MCF 10A (cell line): ENCODE measurements at regions not wholly inside any gene's neighbourhood (a gene's known extent, or its start where the extent isn't known, plus 50 kb on each side); places are given as distances from the start of the nearest gene placed in this dataset.

Experiments
- BruUV-seq: library from RNA; stranded (reverse); fragments of 400-500 nt; replicated peaks from 2 replicates; lab custom pipeline; 2021; lab: Mats Ljungman, UMichigan
- CTCF ChIA-PET: fragments of 300-600 bp; sonication (Branson Sonifier 250); formaldehyde crosslinking; extraction: SDS; loops from one replicate; lab custom pipeline; 2021; ENCODE audit warnings: antibody characterized with exemption, inconsistent platforms; lab: Yijun Ruan, JAX
- POLR2A ChIA-PET: fragments of 300-600, 350-650 bp; sonication (Branson Sonifier 250); formaldehyde crosslinking; extraction: SDS; loops from one replicate; lab custom pipeline; 2020; ENCODE audit warnings: antibody characterized with exemption, inconsistent platforms; lab: Yijun Ruan, JAX
- DNase-seq: peaks from one replicate; pipeline ENCODE4 v3.0.0-alpha.2; 2018; ENCODE audit not compliant: unreplicated experiment
- H3K27ac Mint-ChIP-seq: one replicate; pipeline ENCODE4 v1.8.0; 2022; ENCODE audit warnings: mild to moderate bottlenecking, low read depth, mixed read lengths; ENCODE audit not compliant: unreplicated experiment
- H3K27me3 Mint-ChIP-seq: one replicate; pipeline ENCODE4 v1.8.0; 2022; ENCODE audit warnings: mixed read lengths; ENCODE audit not compliant: insufficient read depth, unreplicated experiment
- H3K36me3 Mint-ChIP-seq: one replicate; pipeline ENCODE4 v1.8.0; 2022; ENCODE audit warnings: mild to moderate bottlenecking, moderate library complexity, mixed read lengths; ENCODE audit not compliant: insufficient read depth, unreplicated experiment
- H3K4me1 Mint-ChIP-seq: one replicate; pipeline ENCODE4 v1.8.0; 2022; ENCODE audit warnings: mixed read lengths; ENCODE audit not compliant: insufficient read depth, unreplicated experiment
- H3K4me3 Mint-ChIP-seq: one replicate; pipeline ENCODE4 v1.8.0; 2022; ENCODE audit warnings: mild to moderate bottlenecking, moderate library complexity, mixed read lengths; ENCODE audit not compliant: unreplicated experiment
- H3K9me3 Mint-ChIP-seq: one replicate; pipeline ENCODE4 v1.8.0; 2022; ENCODE audit warnings: mixed read lengths; ENCODE audit not compliant: unreplicated experiment
- intact Hi-C: fragments of 100-400 bp; cut with micrococcal nuclease; formaldehyde crosslinking; loops from 2 replicates; pipeline ENCODE4 v1.14.1; 2022
- TF ChIP-seq, protein P1 (sequence below): fragments of 200-600 bp; IDR thresholded peaks from one replicate; pipeline ENCODE4 v1.8.0; 2022; ENCODE audit warnings: antibody characterized with exemption, mild to moderate bottlenecking; ENCODE audit not compliant: unreplicated experiment

DNA sequence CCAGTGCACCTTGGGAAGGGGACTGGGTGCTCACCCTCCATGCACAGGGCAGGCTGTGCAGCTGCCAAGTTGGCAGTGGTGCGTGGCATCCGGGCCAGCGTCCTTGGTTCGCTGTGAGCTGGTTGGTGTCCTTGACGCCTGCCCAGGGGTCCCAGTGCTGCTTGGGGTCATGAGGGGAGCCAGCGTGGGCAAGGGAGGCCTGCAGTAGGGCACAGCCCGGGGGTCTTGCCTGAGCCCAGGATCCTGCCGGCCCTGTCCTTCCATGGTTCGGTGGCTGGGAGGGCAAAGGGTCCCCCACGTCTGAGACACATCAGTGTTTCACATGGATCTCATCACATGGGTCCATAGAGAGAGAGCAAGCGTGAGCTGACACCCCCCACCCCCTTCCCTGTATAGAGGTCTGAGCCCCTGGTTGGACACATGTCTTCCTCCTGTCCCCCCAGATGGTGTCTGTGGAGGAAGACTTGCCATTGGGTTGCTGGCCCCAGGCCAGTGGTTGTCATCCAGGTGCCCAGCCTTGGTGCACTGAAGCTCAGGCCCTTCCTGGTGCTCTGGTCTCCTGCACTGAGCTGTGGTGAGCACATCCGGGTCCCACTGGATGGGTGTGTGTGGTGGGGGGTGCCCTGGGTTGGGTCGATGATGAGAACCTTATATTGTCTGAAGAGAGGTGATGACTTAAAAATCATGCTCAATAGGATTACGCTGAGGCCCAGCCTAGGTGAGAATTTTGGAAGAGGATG lies 232.3 kb downstream of the SNRPN start:
- no peaks in the 10 kb centered on the region for H3K27me3 Mint-ChIP-seq
- POLR2A ChIA-PET = no interaction called here
- intact Hi-C loops = no loop called here
- no peak for DNase-seq
- no peaks in the 10 kb centered on the region for H3K9me3 Mint-ChIP-seq
- TF ChIP-seq, protein P1, sequence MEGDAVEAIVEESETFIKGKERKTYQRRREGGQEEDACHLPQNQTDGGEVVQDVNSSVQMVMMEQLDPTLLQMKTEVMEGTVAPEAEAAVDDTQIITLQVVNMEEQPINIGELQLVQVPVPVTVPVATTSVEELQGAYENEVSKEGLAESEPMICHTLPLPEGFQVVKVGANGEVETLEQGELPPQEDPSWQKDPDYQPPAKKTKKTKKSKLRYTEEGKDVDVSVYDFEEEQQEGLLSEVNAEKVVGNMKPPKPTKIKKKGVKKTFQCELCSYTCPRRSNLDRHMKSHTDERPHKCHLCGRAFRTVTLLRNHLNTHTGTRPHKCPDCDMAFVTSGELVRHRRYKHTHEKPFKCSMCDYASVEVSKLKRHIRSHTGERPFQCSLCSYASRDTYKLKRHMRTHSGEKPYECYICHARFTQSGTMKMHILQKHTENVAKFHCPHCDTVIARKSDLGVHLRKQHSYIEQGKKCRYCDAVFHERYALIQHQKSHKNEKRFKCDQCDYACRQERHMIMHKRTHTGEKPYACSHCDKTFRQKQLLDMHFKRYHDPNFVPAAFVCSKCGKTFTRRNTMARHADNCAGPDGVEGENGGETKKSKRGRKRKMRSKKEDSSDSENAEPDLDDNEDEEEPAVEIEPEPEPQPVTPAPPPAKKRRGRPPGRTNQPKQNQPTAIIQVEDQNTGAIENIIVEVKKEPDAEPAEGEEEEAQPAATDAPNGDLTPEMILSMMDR = no peak
- no TSS peak for BruUV-seq
- H3K4me3 Mint-ChIP-seq = no peak overlapping the region
- CTCF ChIA-PET = interaction anchor here (0.6 to 0.9 kb wide), 2 partner anchors 12 to 141 kb away, joined by 3 read pairs; no protein-coding TSS in a partner anchor
- H3K36me3 Mint-ChIP-seq = peaks cover 5% of the 10 kb centered on the region
- H3K4me1 Mint-ChIP-seq = no peaks in the 10 kb centered on the region
- no peak overlapping the region for H3K27ac Mint-ChIP-seq

DNA sequence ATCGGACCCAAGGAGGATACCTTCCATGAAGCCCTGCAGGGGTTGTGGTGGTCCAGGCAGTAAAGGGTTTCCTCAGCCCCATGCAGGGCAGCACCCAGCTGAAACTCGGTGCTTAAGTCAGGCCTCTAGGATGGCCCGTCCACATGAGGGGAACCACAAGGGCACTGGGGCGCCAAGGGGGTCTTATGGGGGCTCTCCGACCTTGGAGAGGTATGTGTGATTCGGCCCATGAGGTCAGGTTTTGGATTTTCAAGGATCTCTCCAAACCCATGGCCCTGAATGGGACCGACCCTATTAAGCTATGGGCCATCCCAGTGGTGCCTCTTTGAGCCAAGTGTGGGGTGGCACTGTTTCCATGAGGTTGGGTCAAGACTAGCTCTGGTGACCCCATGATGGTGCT lies 233.3 kb downstream of the SNRPN start:
- TF ChIP-seq, protein P1 = no peak
- ChIA-PET POLR2A (no interaction called here), CTCF (interaction anchor here (0.9 kb wide), 1 partner anchor 142 kb away, joined by 3 read pairs; no protein-coding TSS in a partner anchor)
- Mint-ChIP-seq H3K4me3 (no peak overlapping the region), H3K36me3 (peaks cover 5% of the 10 kb centered on the region), H3K27me3 (no peaks in the 10 kb centered on the region), H3K9me3 (no peaks in the 10 kb centered on the region), H3K4me1 (no peaks in the 10 kb centered on the region), H3K27ac (no peak overlapping the region)
- intact Hi-C loops = no loop called here
- no TSS peak for BruUV-seq
- DNase-seq = no peak

DNA sequence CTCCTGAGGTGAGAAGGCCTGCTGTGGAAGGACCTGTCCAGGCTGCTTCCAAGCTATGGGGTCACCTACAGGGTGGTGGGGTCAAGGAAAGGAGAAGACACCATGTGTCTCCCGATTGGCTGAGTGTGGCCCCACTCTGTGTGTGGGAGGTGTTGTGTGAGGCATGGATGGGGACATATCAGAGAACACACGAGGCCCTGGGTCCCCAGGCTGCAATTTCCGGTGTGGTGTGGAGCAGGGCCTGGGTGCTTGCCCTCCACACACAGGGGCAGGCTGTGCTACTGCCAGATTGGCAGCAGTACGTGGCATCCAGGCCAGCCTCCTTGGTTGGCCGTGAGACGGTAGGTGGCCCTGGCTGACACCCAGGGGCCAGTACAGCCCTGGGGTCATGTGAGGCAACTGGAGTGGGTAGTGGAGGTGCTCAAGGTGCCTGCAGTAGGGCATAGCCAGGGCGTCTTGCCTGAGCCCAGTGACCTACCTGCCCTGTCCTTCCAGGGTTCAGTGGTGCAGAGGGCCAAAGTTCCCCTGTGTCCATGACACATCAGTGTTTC lies 233.8 kb downstream of the SNRPN start:
- no peaks in the 10 kb centered on the region for H3K4me1 Mint-ChIP-seq
- no peak overlapping the region for H3K4me3 Mint-ChIP-seq
- H3K36me3 Mint-ChIP-seq = peaks cover 5% of the 10 kb centered on the region
- H3K27me3 Mint-ChIP-seq = no peaks in the 10 kb centered on the region
- no peak for DNase-seq
- CTCF ChIA-PET = no interaction called here
- no peaks in the 10 kb centered on the region for H3K9me3 Mint-ChIP-seq
- intact Hi-C loops = no loop called here
- TF ChIP-seq, protein P1 = no peak
- no TSS peak for BruUV-seq
- H3K27ac Mint-ChIP-seq = no peak overlapping the region
- POLR2A ChIA-PET = no interaction called here

- TF ChIP-seq, protein P1 = no peak
- intact Hi-C loops = no loop called here
- peaks cover 5% of the 10 kb centered on the region for H3K36me3 Mint-ChIP-seq
- BruUV-seq = no TSS peak
- ChIA-PET CTCF (no interaction called here), POLR2A (no interaction called here)
- H3K27ac Mint-ChIP-seq = no peak overlapping the region
- H3K4me1 Mint-ChIP-seq = no peaks in the 10 kb centered on the region
- no peaks in the 10 kb centered on the region for H3K9me3 Mint-ChIP-seq
- H3K27me3 Mint-ChIP-seq = no peaks in the 10 kb centered on the region
- DNase-seq = no peak
- H3K4me3 Mint-ChIP-seq = no peak overlapping the region
These were observed 234.8 kb downstream of the SNRPN start for GRCh38 chr15:25189551-25189950.
